Activated CD8-positive, alpha-beta memory T cell treated with anti-CD3 and anti-CD28 coated beads for 24 hours (primary cell): ENCODE measurements at regions not wholly inside any gene's neighbourhood (a gene's known extent, or its start where the extent isn't known, plus 50 kb on each side); places are given as distances from the start of the nearest gene placed in this dataset.

ENCODE experiments used
- DNase-seq: peaks from one replicate; pipeline ENCODE4 v3.0.0-alpha.2; 2020

DNA sequence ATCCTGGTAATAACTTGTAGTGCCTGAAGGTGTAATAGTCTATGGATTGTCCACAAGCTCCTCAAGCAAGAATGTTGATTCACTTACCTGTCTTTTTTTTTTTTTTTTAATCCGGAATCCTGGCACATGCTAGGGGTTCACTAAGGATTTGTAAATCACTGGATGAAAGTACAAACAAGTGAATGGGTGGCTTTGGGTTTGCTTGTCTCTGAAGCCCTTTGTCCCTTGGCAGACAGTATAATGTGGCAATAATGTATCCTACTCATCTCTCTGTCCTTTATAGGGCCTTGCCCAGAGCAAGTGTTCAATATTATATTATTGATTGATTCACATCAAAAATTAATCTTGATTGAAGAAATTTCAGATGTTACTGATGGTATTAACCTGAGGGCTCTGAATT is 334.0 kb upstream of the CPEB2 start:
- DNase-seq, result no peak

DNA sequence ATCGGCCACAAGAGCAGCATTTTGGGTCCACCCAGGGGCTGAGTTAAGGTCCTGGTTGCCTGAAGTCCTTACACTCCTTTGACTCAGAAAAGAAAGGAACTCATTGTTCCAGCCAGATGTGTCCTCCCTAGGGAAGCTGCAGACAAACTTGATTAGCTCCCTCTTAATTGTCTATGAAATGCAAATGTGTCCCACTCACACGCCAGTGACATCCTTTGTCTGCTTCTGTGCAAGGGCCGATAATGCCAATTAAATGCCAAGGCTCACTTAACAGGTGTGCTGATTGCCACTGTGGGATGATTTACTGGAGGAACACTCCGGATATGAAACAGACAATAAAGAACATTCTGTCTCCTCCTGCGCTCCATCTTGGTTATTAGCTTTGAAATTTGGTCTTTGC is 332.9 kb upstream of the CPEB2 start:
- no peak for DNase-seq

DNA sequence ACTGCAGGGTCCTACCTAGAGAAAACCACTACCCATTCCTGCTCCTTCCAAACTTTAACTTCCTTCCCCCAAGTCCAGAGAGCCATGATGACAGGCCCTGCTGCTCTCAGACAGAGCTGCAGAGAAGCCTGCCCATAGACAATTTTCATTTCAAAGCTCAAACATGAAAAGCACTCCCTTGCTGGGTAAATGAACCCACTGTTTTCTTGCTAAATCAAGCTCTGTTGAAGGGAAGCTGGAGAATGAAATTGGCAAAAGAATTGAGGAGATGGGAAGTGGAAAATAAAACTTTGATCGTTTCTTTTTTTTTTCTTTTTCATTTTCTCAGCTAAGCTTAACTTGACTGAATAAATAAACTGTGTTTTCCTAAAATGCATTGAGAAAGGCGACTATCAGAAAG is 331.1 kb upstream of the CPEB2 start:
- DNase-seq, result no peak

- no peak for DNase-seq
These were observed 326.8 kb upstream of the CPEB2 start for GRCh38 chr4:14675279-14675985.

DNA sequence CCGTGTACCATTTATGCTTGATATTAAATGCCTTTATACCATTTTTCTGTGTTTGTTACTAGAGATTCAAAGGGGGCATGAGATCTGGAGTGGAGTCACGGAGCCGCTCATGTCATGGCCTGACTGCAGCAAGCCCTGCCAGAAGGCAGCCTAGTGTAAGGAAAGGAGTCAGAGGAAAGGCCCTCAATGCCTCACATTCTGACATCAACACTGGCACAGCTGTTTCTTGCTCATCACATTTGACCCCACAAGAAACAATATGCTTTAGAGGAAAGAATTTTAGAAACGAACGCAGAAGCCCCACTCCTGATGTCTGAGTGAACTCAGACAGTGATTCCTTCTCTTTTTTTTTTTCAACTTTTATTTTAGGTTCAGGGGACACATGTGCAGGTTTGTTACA is 322.4 kb upstream of the CPEB2 start:
- no peak for DNase-seq

DNA sequence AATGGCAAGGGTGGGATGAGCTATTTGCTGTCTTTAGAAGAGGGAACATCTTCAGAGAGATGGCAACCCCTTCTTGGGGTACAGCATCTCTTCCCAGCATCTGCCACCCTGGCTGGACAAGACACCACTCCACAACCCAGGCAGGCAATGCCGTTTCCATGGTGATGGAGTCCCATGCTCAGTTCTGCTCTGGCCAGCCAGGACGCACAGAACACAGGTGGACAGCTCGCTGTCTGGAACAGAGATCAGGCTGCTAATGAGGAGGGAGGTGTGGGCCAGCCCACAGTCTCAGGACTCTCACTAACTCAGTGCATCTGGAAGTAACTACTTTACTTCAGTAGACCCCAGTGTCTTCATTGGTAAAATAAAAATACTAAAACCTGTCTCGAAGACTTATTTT is 321.0 kb upstream of the CPEB2 start:
- no peak for DNase-seq

- no peak for DNase-seq
These were observed 308.6 kb upstream of the CPEB2 start for GRCh38 chr4:14693728-14694127.

DNA sequence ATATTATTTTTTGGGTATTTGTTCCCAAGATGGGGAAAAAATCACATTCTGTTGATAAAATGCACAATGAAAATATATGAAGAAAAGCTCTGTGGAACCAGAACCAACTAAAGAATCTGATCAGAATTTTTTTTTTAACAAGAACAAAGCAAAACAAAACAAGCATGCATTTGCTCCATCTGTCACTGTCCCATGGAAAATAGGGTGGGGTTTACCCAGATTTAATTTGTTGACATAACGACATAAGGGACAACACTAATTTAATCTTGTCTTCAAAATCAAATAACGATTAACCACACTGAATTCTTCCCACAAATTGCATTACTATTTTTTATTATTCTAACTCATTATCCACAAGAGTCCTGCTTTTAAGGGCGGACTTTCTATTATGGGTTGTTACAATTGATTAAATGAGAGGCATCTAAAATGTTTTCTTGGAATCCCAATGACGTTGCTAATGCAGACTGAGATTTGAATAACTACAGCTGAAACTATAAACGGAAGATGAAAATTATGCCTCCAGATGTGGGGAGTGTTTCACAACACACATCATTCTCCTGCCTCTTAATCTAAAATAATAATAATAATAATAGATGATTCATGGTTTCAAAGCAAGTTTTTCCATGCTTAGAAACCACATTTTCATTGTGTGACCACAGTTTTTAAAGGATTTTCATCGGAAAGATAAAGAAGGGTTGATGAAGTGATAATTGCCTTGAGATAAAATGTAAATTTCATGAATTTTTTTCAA is 307.0 kb upstream of the CPEB2 start:
- DNase-seq, result no peak

DNA sequence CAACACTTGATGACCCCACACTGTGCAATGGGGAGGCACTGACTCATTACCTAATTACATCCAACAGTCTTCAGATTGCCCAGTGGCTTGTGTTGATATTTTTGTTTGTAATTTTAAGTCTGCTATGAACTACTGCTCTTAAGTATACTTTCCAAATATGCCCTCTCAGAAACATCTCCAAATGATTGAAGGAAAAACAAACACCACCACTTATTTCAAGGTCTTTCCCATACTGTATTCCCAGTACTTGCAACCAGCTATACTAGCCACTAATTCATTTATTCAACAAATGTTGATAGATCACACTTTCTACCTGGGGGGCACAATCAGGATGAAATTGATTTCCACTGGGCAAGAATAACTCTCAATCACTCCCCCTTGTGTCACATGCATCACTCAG is 302.2 kb upstream of the CPEB2 start:
- no peak for DNase-seq

GRCh38 chr4:14700544-14700943 is 301.7 kb upstream of the CPEB2 start:
- DNase-seq, result no peak

DNA sequence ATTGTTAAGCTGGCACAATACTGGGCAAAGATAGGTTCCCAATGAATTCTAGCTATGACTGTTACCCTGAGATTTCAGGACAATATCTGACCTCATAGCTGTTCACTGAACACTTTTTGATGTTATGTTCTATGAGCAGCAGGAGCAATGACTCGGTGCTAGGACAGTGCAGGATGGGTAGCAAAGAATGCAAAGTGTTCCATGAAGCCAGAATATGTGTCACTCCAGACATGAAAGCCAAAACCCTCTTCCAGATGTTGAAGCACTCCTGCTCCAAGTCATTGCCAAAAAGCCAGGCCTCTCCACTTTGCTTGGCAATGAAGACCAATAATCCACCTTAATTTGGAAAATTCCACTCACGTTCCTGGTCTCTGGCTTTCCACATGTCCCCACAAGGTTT is 300.9 kb upstream of the CPEB2 start:
- DNase-seq, result no peak

GRCh38 chr4:14701896-14702295 is 300.4 kb upstream of the CPEB2 start:
- no peak for DNase-seq

GRCh38 chr4:14708574-14708973 is 293.7 kb upstream of the CPEB2 start:
- no peak for DNase-seq

GRCh38 chr4:14711259-14711658 is 291.0 kb upstream of the CPEB2 start:
- no peak for DNase-seq

DNA sequence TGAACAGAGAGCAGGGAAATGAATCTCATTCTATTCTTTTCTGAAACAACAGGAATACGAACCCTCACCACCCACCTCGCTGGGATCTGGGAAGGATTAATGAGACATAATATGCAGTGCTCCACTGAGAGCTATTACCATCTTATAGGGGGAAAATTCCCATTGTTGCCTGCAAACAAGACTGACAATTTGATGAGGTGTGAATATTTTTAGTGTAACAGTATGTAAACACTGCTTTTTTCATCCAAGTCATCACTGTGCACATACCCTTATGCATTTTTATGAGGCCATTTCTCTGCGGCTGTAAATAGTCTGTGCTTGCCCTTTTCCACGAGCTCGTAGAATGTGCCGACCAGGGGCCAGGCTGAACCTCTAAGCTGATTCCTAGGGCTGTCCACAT is 285.6 kb upstream of the CPEB2 start:
- DNase-seq, result no peak

DNA sequence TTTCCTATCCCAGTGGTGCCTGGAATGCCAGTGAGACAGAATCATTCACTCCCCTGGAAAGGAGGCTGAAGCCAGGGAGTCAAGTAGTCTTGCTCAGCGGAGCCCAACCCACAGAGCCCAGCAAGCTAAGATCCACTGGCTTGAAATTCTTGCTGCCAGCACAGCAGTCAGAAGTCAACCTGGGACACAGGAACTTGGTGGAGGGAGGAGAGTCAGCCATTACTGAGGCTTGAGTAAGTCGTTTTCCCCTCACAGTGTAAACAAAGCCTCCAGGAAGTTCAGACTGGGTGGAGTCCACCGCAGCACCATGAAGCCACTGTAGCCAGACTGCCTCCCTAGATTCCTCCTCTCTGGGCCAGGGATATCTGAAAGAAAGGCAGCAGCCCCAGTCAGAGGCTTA is 283.2 kb upstream of the CPEB2 start:
- no peak for DNase-seq

GRCh38 chr4:14726441-14726840 is 275.8 kb upstream of the CPEB2 start:
- no peak for DNase-seq

DNA sequence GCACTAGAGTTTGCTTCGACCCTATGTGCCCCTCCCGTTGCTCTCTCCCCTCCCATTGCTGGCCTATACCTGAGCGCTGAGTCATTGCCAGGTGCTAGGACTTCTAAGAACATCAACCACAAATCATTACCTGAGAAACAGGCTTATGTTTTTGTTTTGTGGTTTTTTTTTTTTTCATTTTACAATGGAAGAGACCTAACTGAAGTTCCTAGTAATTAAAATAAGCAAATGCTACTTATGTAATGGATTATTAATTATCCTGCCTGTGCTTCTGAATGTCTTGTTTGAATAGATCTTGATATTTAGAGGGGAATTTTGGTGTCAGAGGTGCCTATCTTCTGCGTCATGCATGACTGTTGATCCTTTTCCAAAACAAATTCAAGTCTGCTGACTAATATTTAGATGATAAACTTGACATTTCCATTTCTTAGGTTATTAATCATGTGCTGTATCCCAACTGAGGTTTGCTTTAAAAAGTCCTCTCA is 275.4 kb upstream of the CPEB2 start:
- DNase-seq, result no peak

DNA sequence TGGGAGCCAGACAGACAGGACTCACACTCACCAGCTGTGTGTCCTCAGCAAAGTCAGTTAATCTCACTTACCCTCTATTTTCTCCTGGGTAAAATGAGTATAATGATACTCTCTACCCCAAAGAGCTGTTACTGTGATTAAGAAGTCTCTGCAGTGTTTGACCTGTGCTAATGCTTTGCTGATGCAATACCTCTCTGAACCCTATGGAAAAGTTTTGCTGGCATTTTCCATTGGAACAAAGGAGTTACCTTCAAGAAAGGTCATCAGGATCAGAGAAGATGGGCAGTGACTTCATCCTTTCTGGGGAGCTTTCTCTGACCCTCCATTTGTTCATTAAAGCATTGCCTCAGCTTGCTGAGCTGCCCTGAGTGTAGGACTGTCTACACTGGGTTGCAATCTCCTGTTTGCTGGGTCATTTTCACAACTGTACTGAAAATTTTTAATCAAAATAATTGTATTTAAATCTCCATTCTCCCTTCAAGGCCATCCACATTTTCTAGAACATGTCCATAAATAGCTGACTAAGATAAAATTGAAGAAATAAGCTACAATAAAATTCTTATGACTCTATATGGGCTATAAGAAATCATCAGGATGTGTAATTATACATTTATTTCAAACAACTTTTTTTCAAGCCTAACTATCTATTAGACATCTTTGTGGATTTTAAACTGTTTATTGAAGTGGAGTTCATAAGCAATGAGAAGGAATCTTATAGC is 272.8 kb upstream of the CPEB2 start:
- no peak for DNase-seq

DNA sequence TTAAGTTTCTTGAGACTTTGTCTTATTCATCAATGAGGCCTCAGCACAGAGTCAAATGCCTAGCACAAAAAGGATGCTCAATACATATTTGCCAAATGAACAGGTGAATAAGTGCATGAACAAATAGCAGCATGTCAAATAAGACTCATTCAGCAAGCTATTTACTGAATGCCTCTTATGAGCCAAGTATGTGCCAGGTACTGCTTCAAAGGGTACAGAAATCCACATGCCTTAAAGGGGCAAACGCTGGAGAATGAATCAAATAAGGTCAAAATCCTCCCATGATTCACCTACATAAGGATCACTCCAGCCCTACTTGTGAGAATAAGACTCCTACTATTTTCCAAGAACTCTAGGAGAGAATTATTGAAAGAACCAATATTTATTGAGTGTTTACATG is 260.2 kb upstream of the CPEB2 start:
- no peak for DNase-seq

- DNase-seq, result no peak
These were observed 259.1 kb upstream of the CPEB2 start for GRCh38 chr4:14743172-14743571.

- DNase-seq, result no peak
These were observed 258.7 kb upstream of the CPEB2 start for GRCh38 chr4:14743601-14744000.

DNA sequence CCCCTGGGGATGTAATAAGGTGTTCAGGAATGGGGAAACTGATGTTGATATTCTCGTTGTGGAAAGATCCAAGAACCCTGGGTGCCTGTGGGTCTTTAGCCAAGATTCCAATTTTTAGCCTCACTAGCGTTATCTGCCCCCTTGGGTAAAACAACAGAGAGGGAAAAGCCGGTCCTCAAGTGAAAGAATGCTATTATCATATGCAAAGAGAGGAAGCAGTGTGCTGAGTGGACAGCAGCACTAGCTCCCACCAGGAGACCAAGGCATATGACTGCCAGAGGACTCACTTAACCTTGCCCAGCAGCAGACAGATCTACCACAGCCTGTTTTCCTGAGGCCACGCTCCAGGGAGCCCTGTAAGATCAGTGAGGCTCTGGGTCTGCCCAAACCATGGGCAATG is 257.9 kb upstream of the CPEB2 start:
- DNase-seq, result no peak

DNA sequence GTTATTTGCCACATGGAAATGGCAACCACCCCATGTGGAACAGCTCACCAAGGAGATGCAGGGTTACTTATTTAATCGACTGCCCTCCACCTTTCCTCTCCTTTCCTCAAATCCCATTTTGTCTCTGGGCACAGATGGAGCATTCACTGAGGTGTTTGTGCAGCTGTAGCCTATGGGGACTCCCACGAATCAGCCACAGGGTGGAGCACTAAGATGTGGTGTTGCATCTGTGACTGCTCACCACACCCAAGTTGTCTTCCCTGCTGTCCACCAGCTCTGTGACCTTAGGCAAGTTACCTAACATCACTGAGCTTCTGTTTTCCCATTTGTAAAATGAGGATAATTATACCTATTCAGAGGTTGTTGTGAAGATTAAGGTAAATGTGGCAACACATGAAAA is 252.4 kb upstream of the CPEB2 start:
- DNase-seq, result no peak
